Lower leg skin (tissue), 3 donors: ENCODE measurements at regions not wholly inside any gene's neighbourhood (a gene's known extent, or its start where the extent isn't known, plus 50 kb on each side); places are given as distances from the start of the nearest gene placed in this dataset.
"Not testable (repeated sequence)": the region's sequence is repeated elsewhere in the genome, so short reads cannot be mapped to it uniquely, and the experiment has no call there.

Experiments used
- POLR2A ChIP-seq, 2 donors: fragments of 450-650 bp; IDR thresholded peaks; one replicate each; pipeline ENCODE4 v1.6.1; 2016 to 2017; ENCODE audit warnings: antibody characterized with exemption in 2 of 2, mild to moderate bottlenecking in 1 of 2, moderate library complexity in 1 of 2
- TF ChIP-seq, protein P1 (sequence below), 3 donors: fragments of 450-650 bp; IDR thresholded peaks; one replicate each; pipeline ENCODE4 v1.5.1; 2016; ENCODE audit warnings: antibody characterized with exemption in 3 of 3, mild to moderate bottlenecking in 3 of 3, moderate library complexity in 2 of 3

DNA sequence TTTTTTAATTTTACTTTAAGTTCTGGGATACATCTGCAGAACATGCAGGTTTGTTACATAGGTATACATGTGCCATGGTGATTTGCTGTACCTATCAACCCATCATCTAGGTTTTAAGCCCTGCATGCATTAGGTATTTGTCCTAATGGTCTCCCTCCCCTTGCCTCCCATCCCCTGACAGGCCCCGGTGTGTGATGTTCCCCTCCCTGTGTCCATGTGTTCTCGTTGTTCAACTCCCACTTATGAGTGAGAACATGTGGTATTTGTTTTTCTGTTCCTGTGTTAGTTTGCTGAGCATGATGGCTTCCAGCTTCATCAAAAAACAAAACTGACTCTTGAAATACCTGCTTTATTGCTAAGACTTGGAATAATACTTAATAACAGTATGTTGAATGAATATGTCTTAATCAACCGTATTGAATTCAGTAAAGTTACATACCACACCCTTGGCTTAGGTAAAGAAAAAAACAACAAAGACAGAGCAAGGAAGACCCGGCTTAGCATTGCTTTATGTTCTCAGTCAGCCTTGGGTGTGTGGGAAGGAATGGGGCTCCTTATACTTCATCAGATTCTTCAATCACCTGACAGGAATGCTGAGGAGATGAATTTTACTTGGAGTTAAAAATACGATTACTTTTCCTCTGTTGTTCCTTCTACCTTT, 141.3 kb downstream of the TMEM200A start:
- TF ChIP-seq POLR2A (IDR thresholded peaks at IDR 0.05), result not testable (repeated sequence)
- TF ChIP-seq, protein P1, sequence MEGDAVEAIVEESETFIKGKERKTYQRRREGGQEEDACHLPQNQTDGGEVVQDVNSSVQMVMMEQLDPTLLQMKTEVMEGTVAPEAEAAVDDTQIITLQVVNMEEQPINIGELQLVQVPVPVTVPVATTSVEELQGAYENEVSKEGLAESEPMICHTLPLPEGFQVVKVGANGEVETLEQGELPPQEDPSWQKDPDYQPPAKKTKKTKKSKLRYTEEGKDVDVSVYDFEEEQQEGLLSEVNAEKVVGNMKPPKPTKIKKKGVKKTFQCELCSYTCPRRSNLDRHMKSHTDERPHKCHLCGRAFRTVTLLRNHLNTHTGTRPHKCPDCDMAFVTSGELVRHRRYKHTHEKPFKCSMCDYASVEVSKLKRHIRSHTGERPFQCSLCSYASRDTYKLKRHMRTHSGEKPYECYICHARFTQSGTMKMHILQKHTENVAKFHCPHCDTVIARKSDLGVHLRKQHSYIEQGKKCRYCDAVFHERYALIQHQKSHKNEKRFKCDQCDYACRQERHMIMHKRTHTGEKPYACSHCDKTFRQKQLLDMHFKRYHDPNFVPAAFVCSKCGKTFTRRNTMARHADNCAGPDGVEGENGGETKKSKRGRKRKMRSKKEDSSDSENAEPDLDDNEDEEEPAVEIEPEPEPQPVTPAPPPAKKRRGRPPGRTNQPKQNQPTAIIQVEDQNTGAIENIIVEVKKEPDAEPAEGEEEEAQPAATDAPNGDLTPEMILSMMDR (IDR thresholded peaks at IDR 0.05), result not testable (repeated sequence)
